Nephron progenitor cell (in vitro differentiated cells): ENCODE measurements at regions not wholly inside any gene's neighbourhood (a gene's known extent, or its start where the extent isn't known, plus 50 kb on each side); places are given as distances from the start of the nearest gene placed in this dataset.

ENCODE experiments used
- DNase-seq: peaks from one replicate; pipeline ENCODE4 v3.0.0; 2021
- H3K27ac Mint-ChIP-seq: 2 replicates; pipeline ENCODE4 v1.8.0; 2021; ENCODE audit warnings: mild to moderate bottlenecking, moderate library complexity, mixed read lengths
- H3K27me3 Mint-ChIP-seq: 2 replicates; pipeline ENCODE4 v1.8.0; 2021; ENCODE audit warnings: mild to moderate bottlenecking, low read depth, mixed read lengths; ENCODE audit not compliant: poor library complexity
- H3K36me3 Mint-ChIP-seq: 2 replicates; pipeline ENCODE4 v1.8.0; 2021; ENCODE audit warnings: low read depth, mixed read lengths
- H3K4me1 Mint-ChIP-seq: 2 replicates; pipeline ENCODE4 v1.8.0; 2021; ENCODE audit warnings: mixed read lengths
- H3K4me3 Mint-ChIP-seq: 2 replicates; pipeline ENCODE4 v1.8.0; 2021; ENCODE audit warnings: mild to moderate bottlenecking, moderate library complexity, mixed read lengths
- H3K9me3 Mint-ChIP-seq: 2 replicates; pipeline ENCODE4 v1.8.0; 2021; ENCODE audit warnings: mild to moderate bottlenecking, moderate library complexity, mixed read lengths
- TF ChIP-seq, protein P1 (sequence below): fragments of 200-600 bp; sonication (generic); IDR thresholded peaks from 2 replicates; pipeline ENCODE4 v1.5.0; 2021; ENCODE audit warnings: antibody characterized with exemption

DNA sequence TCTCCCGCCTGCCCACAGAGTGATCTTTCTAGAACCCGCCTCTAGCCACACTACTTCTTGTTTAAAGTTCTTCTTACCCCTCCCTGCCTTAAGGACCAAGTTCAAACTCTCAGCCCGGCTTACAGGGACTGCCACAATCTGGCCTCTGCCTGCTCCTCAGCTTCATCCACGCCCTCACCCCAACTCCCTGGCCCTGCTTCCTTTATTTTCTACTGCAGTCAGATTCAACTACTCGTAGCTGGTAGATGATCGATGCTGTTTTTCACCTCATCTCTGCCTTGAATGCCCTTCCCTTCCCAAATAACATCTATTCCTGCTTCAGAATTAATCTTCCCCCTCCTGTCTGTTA lies 508.5 kb downstream of the RPS24 start:
- no peak overlapping the region for H3K27ac Mint-ChIP-seq
- no peak for DNase-seq
- TF ChIP-seq, protein P1, sequence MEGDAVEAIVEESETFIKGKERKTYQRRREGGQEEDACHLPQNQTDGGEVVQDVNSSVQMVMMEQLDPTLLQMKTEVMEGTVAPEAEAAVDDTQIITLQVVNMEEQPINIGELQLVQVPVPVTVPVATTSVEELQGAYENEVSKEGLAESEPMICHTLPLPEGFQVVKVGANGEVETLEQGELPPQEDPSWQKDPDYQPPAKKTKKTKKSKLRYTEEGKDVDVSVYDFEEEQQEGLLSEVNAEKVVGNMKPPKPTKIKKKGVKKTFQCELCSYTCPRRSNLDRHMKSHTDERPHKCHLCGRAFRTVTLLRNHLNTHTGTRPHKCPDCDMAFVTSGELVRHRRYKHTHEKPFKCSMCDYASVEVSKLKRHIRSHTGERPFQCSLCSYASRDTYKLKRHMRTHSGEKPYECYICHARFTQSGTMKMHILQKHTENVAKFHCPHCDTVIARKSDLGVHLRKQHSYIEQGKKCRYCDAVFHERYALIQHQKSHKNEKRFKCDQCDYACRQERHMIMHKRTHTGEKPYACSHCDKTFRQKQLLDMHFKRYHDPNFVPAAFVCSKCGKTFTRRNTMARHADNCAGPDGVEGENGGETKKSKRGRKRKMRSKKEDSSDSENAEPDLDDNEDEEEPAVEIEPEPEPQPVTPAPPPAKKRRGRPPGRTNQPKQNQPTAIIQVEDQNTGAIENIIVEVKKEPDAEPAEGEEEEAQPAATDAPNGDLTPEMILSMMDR: no peak
- peaks cover 28% of the 10 kb centered on the region for H3K27me3 Mint-ChIP-seq
- H3K9me3 Mint-ChIP-seq: peaks cover 4% of the 10 kb centered on the region
- peaks cover 61% of the 10 kb centered on the region for H3K4me1 Mint-ChIP-seq
- no peak overlapping the region for H3K4me3 Mint-ChIP-seq
- no peaks in the 10 kb centered on the region for H3K36me3 Mint-ChIP-seq

DNA sequence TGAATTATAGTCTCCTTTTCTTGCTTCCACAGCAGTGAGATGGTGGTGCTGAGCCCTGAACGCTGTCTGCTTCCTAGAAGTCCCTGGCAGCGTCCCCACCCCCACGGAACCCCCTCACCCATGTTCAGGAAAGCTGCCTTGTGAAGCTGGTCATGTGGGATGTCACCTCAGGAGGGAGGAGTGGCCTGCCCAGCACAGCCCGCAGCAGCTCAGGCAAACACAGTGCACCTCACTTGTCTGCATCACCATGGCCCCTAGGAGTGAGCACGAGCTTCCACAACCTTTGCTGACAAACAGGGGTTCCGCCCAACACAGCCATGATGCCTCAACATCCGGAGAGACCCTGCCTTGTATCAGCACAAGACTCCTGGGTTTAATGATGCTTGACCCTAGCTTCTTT lies 508.9 kb downstream of the RPS24 start:
- peaks cover 4% of the 10 kb centered on the region for H3K9me3 Mint-ChIP-seq
- DNase-seq: no peak
- no peak overlapping the region for H3K27ac Mint-ChIP-seq
- H3K4me3 Mint-ChIP-seq: no peak overlapping the region
- peaks cover 28% of the 10 kb centered on the region for H3K27me3 Mint-ChIP-seq
- no peaks in the 10 kb centered on the region for H3K36me3 Mint-ChIP-seq
- TF ChIP-seq, protein P1: no peak
- peaks cover 63% of the 10 kb centered on the region for H3K4me1 Mint-ChIP-seq

DNA sequence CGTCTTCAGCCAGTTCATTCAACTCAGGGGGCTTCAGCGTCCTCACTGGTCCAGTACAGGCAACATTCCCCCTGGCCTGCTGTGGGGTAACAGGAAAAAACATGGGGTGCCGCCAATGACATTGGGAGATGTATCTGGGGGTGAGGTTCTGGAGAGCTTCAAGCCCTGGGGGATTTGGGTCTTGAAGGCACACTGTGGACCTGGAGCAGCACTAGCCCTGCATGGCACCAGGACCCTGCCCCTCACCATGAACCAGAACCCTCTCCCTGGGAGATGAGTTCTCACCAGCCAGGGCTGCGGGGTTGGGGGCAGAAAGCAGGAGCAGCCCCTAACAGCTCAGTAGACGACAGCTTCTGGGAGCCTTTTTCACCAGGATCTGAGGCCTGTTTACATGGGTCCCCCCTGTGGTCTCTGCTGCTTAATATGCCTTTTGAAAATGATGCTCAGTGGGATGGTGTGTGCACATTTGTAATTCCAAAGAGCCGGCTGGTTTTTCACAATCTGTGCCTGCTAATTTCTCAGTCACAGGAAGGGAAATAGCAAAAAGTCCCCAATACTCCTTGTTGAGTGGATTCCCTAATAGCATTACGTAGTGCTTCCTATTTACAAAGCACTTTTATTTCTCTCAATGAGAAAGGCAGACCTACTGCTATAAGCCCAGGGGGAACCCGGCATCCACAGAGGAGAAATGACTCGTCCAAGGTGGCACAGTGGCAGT lies 509.5 kb downstream of the RPS24 start:
- H3K4me3 Mint-ChIP-seq: no peak overlapping the region
- no peak for DNase-seq
- TF ChIP-seq, protein P1: no peak
- H3K27me3 Mint-ChIP-seq: peaks cover 27% of the 10 kb centered on the region
- peak overlapping the region; percentile 52 for H3K27ac Mint-ChIP-seq
- H3K4me1 Mint-ChIP-seq: peaks cover 69% of the 10 kb centered on the region
- peaks cover 4% of the 10 kb centered on the region for H3K9me3 Mint-ChIP-seq
- H3K36me3 Mint-ChIP-seq: no peaks in the 10 kb centered on the region

DNA sequence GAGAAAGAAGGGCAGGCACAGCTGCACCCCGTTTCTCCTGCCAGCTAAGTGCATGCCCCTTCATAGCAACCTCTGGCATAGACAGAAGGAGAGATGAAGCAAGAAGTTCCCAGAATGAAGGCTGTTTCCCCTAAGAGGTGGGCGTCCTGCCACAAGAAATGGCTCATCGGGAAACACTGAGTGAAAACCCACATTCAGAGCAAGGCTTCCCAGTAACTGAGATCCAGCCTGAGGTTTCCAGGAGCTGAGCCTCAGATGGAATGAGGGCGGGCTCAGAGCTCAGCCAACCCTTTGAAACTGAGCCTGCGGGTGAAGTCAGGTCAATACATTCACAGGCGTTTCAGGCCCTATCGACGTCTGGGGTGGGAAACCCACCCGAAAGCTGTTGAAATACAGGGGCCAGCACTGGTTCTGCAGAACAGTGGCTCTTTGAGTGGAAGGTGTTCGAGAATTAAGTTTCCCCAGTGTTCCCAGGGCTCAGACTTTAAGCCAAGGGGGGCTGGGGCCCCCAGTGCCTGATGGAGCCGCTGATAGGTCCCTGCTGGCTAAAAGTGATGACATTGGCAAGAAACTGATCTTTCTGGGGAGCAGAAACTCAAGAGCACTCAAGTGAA lies 510.2 kb downstream of the RPS24 start:
- peaks cover 4% of the 10 kb centered on the region for H3K9me3 Mint-ChIP-seq
- H3K27me3 Mint-ChIP-seq: peaks cover 31% of the 10 kb centered on the region
- peak; percentile 40 for DNase-seq
- peaks cover 76% of the 10 kb centered on the region for H3K4me1 Mint-ChIP-seq
- no peak overlapping the region for H3K4me3 Mint-ChIP-seq
- no peaks in the 10 kb centered on the region for H3K36me3 Mint-ChIP-seq
- TF ChIP-seq, protein P1: no peak
- H3K27ac Mint-ChIP-seq: peak overlapping the region; percentile 52

DNA sequence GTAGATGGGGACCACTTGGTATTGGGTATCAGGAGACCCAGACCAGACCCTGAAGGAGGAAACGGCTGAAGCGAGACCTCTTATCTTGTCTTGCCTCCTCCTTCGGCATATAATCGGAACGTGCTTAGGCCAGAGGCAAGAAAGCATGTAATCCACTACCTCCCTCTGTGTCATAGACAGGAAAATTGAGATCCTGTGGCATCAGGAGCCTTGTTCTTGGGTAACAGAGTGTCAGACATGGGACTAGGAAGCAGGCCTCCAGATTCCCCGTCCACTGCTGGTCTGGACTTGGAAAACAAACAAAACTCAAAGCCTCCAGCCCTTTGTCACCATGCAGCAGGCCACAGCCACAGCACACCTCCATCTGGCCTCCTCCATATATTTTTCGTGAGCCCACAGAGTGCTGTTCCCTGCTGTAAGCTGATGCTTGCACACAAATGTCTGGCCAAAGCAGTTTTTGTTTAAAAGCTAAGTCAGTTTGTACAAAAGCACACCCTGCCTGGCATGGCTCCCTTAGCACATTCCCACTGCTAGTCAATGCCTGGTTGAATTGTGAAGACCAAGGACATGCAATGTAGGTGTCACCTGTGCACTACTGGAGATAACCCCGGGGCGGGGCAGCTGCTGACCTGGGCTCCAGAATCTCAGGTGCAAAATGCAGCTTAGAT lies 510.9 kb downstream of the RPS24 start:
- no peak overlapping the region for H3K4me3 Mint-ChIP-seq
- TF ChIP-seq, protein P1: no peak
- peaks cover 79% of the 10 kb centered on the region for H3K4me1 Mint-ChIP-seq
- H3K36me3 Mint-ChIP-seq: no peaks in the 10 kb centered on the region
- peak overlapping the region; percentile 52 for H3K27ac Mint-ChIP-seq
- H3K9me3 Mint-ChIP-seq: peaks cover 4% of the 10 kb centered on the region
- DNase-seq: no peak
- H3K27me3 Mint-ChIP-seq: peaks cover 31% of the 10 kb centered on the region
